Muscle layer of duodenum (tissue), 2 donors: ENCODE measurements at regions not wholly inside any gene's neighbourhood (a gene's known extent, or its start where the extent isn't known, plus 50 kb on each side); places are given as distances from the start of the nearest gene placed in this dataset.

Experiments used
- H3K27ac ChIP-seq: one replicate; pipeline ENCODE4 v1.7.0; 2013; ENCODE audit warnings: mild to moderate bottlenecking, low read length
- H3K27me3 ChIP-seq: one replicate; pipeline ENCODE4 v1.7.0; 2013; ENCODE audit warnings: low read depth, mild to moderate bottlenecking, control low read depth, low read length
- H3K36me3 ChIP-seq, 2 donors: one replicate each; pipeline ENCODE4 v1.7.0; 2013; ENCODE audit warnings: low read length in 2 of 2, control low read depth in 1 of 2, mild to moderate bottlenecking in 1 of 2; ENCODE audit not compliant: insufficient read depth in 2 of 2, control insufficient read depth in 1 of 2
- H3K4me1 ChIP-seq, 2 donors: one replicate each; pipeline ENCODE4 v1.7.0; 2013; ENCODE audit warnings: low read length in 2 of 2, mild to moderate bottlenecking in 2 of 2, control low read depth in 1 of 2, moderate library complexity in 1 of 2; ENCODE audit not compliant: insufficient read depth in 2 of 2, control insufficient read depth in 1 of 2
- H3K4me3 ChIP-seq, 2 donors: one replicate each; pipeline ENCODE4 v1.7.0; 2013; ENCODE audit warnings: low read length in 2 of 2, low read depth in 1 of 2, mild to moderate bottlenecking in 1 of 2
- H3K9me3 ChIP-seq, 2 donors: one replicate each; pipeline ENCODE4 v1.7.0; 2013; ENCODE audit warnings: low read length in 2 of 2, control low read depth in 1 of 2, mild to moderate bottlenecking in 1 of 2; ENCODE audit not compliant: control insufficient read depth in 1 of 2
- donor health status: healthy.

- Histone ChIP-seq H3K27me3 (no peaks in the 10 kb centered on the region), H3K9me3 (no peaks in the 10 kb centered on the region), H3K36me3 (no peaks in the 10 kb centered on the region), H3K27ac (no peak overlapping the region), H3K4me1 (no peaks in the 10 kb centered on the region), H3K4me3 (no peak overlapping the region)
Observed at GRCh38 chr2:138274421-138275291, 226.9 kb upstream of the SPOPL start.

DNA sequence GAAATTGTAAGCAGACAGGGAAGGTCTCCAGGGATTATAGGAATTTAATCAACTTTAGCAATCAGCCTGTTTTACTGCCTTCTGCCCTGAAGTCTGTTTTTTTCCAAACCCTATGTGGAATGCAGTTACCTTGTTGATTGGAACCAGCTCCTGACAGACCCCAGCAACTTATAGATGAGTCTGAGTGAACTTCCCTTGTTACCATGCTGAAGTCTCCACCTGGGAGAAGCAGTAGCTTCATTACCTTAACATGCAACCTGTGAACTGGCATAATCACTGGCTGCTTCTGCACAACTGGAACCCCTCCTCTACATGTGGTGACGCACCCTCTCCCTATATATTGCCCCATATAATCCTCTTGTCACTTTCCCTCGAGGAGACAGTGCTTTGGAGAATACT is 226.3 kb upstream of the SPOPL start:
- Histone ChIP-seq H3K27ac (no peak overlapping the region), H3K27me3 (no peaks in the 10 kb centered on the region), H3K4me3 (no peak overlapping the region), H3K9me3 (no peaks in the 10 kb centered on the region), H3K4me1 (no peaks in the 10 kb centered on the region), H3K36me3 (no peaks in the 10 kb centered on the region)

- Histone ChIP-seq H3K4me1 (no peaks in the 10 kb centered on the region), H3K9me3 (no peaks in the 10 kb centered on the region), H3K36me3 (no peaks in the 10 kb centered on the region), H3K27ac (no peak overlapping the region), H3K27me3 (no peaks in the 10 kb centered on the region), H3K4me3 (no peak overlapping the region)
Observed at GRCh38 chr2:138275881-138276280, 225.7 kb upstream of the SPOPL start.

GRCh38 chr2:138276339-138276738 is 225.2 kb upstream of the SPOPL start:
- no peaks in the 10 kb centered on the region for H3K27me3 ChIP-seq
- no peaks in the 10 kb centered on the region for H3K36me3 ChIP-seq
- H3K9me3 ChIP-seq = no peaks in the 10 kb centered on the region
- no peak overlapping the region for H3K4me3 ChIP-seq
- H3K4me1 ChIP-seq = no peaks in the 10 kb centered on the region
- H3K27ac ChIP-seq = no peak overlapping the region

DNA sequence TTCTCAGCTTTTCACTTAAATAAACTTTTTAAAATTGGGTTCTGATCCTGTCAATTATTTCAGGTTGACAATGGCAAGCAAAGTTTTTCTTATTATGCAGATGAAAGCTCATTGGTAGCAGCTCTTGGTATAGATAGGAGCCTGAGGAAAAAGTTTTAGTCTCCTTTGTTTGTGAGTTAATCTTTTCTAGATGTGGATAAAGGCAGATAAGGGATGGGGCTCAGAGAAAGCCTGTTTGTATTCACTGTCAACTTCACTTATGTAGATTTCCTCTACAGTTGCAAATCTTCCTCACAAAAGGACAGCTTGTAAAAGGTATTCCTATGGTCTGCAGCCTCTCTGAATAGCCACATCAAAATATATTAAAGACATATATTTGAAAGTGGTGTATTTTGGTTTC is 224.5 kb upstream of the SPOPL start:
- Histone ChIP-seq H3K36me3 (no peaks in the 10 kb centered on the region), H3K27me3 (no peaks in the 10 kb centered on the region), H3K4me3 (no peak overlapping the region), H3K4me1 (no peaks in the 10 kb centered on the region), H3K27ac (no peak overlapping the region), H3K9me3 (no peaks in the 10 kb centered on the region)

DNA sequence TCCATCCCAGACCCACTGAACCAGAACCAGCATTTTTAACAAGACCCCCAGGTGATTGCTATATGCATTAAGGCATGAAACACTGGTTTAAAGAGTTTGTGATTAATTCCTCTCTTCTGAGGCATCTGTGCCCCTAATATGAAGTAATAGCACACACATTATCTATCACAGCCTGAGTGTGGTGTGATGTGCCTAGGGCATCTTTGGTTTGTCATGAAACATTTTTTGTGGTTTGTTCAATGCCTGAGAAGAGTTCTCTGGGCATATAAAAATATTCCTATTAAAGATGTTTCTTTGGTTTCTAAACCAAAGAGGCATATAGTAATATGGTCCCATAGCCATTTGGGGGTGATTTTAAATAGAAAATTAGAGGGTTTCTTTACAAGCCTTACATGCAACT is 221.7 kb upstream of the SPOPL start:
- H3K9me3 ChIP-seq = no peaks in the 10 kb centered on the region
- H3K27me3 ChIP-seq = no peaks in the 10 kb centered on the region
- no peak overlapping the region for H3K27ac ChIP-seq
- no peaks in the 10 kb centered on the region for H3K36me3 ChIP-seq
- no peak overlapping the region for H3K4me3 ChIP-seq
- H3K4me1 ChIP-seq = no peaks in the 10 kb centered on the region

DNA sequence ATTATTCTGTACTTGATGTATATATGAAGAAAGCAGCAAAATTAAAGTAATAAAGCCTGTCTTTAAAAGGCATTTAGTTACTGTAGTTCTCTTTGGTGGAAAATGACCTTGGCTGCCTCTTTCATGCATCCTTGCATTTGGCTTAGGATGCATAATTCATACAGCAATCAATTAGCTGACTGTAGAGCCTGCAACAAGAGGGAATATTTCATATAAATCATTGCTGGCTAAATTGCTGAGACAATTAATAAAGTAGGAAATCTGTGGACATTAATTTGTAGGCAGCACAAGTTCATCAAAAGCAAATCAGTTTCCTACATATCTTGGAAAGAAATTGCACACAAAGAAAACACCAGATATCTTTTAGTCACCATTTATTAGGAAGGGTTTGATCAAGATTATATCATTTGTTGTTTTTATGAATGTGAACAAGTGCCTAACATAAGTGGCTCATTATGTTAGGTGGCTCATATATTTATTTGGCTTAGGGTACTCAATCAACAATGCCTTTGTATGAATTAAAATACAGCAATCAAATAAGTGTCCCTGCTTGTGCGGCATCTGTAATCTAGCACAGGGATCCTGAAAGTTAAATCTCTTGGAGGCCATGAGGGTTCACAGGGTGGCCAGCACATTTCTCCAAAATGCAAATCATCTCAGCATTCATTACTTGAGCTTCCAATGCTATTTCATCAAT is 220.4 kb upstream of the SPOPL start:
- Histone ChIP-seq H3K36me3 (no peaks in the 10 kb centered on the region), H3K27ac (no peak overlapping the region), H3K4me1 (no peaks in the 10 kb centered on the region), H3K9me3 (no peaks in the 10 kb centered on the region), H3K4me3 (no peak overlapping the region), H3K27me3 (no peaks in the 10 kb centered on the region)

DNA sequence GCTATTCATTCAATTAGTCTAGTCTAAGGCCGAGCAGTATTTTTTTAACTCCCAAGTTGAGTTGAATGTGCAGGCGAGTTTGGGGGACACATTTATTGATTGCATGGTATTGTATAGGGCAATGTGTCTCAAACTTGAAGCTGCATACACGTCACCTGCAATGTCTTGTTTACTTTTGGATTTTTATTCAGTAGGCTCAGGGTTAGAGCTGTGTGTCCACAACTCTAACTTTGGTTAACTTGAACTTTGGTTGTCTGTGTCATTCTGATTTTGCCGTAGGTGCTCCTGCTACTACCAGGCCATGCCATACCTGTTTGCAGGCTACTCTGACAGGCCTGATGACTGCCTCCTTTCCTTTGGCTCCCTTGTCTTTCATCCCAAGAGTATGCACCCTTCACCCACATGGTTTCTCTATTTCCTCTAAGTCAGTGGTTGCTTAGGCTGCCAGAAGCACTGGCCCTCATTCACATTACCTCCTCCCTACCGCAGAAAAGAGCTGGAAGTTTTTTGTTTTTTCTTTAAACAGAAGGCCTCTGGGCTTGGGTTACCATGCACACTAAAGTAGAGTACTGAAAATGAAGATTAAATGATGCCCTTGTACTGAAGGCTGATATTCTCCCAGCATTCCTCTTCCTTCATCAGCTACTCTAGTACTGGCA is 219.4 kb upstream of the SPOPL start:
- Histone ChIP-seq H3K4me1 (no peaks in the 10 kb centered on the region), H3K9me3 (peaks cover 0 to 3% of the 10 kb centered on the region in 2 donors), H3K4me3 (no peak overlapping the region), H3K27me3 (no peaks in the 10 kb centered on the region), H3K36me3 (no peaks in the 10 kb centered on the region), H3K27ac (no peak overlapping the region)

DNA sequence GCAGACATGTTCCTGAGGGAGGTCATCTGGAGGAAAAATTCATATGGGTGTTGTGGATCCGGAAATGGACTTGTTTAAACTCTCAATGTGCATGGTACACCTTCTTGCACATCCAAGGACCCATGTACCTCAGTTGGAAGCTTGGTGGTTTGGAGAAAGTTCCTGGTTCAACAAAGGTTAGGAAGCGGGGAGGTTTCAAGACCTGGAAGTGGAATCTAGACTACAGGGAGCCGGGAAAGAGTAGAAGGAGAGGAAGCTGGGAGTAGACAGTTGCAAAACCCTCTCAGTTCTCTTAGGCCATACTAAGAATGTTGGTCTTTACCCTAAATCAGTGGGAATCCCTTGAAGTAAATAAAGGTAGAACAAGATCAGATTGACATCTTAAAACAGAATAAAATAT is 209.8 kb upstream of the SPOPL start:
- Histone ChIP-seq H3K27ac (no peak overlapping the region), H3K27me3 (no peaks in the 10 kb centered on the region), H3K9me3 (peaks cover 0 to 5% of the 10 kb centered on the region in 2 donors), H3K4me1 (no peaks in the 10 kb centered on the region), H3K36me3 (peaks cover 0 to 8% of the 10 kb centered on the region in 2 donors), H3K4me3 (no peak overlapping the region)

DNA sequence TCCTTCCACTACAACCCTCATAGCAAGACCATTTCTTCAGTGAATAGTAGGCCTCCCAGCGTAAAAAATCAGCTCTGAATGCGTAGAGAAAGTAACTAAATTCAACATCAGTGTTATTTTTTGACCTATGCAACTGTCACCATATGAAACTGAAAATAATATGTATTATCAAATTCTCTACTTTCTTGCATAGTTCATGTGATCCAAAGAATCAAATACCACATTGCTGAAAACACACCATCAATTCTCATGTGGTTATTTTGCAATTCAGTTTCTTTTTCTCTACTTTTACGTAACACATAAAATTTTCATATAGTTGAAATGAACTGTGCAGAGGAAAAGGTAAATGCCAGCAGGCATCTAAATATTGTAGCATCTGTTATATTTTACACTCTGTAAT is 208.5 kb upstream of the SPOPL start:
- Histone ChIP-seq H3K27ac (no peak overlapping the region), H3K4me3 (no peak overlapping the region), H3K36me3 (peaks cover 0 to 8% of the 10 kb centered on the region in 2 donors), H3K4me1 (no peaks in the 10 kb centered on the region), H3K27me3 (no peaks in the 10 kb centered on the region), H3K9me3 (no peaks in the 10 kb centered on the region)

DNA sequence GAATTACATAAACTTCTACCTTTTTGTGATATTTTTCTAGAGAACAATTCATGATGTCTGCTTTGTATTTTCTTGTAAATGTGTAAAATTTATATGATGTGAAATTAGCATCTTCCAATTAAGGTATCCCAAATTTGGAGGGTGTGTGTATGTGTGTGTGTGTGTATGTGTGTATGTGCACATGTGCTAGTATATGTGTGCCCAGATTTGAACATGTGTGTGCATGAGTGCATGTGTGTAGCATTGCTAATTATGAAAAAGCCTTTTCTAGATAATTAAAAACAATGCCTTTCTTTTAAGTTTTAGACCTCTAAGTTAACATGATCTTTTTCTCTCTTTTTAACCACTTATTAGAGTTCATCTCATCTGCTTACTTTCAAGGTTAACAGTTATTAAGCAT is 208.0 kb upstream of the SPOPL start:
- H3K4me3 ChIP-seq = no peak overlapping the region
- H3K36me3 ChIP-seq = peaks cover 0 to 8% of the 10 kb centered on the region in 2 donors
- no peaks in the 10 kb centered on the region for H3K27me3 ChIP-seq
- no peaks in the 10 kb centered on the region for H3K4me1 ChIP-seq
- no peaks in the 10 kb centered on the region for H3K9me3 ChIP-seq
- H3K27ac ChIP-seq = no peak overlapping the region
